Panc1 (cell line): ENCODE measurements at regions not wholly inside any gene's neighbourhood (a gene's known extent, or its start where the extent isn't known, plus 50 kb on each side); places are given as distances from the start of the nearest gene placed in this dataset.

Source experiments
- ATAC-seq: fragments of 200-7000 bp; cut with Tn5 transposase; 2 replicates; pipeline ENCODE4 v1.9.1; 2020; ENCODE audit warnings: mild to moderate bottlenecking, moderate library complexity
- BruUV-seq: library from RNA; stranded (reverse); fragments of 400-500 nt; replicated peaks from 2 replicates; lab custom pipeline; 2021; lab: Mats Ljungman, UMichigan
- CTCF ChIA-PET: fragments of 300-600 bp; sonication (Branson Sonifier 250); formaldehyde crosslinking; loops from one replicate; lab custom pipeline; 2022; ENCODE audit warnings: antibody characterized with exemption; lab: Charles Lee
- POLR2A ChIA-PET: fragments of 300-600 bp; sonication (Branson Sonifier 250); formaldehyde crosslinking; loops from one replicate; lab custom pipeline; 2022; ENCODE audit warnings: antibody characterized with exemption; lab: Charles Lee
- DNase-seq: peaks from one replicate; pipeline ENCODE4 v3.0.0-alpha.2; 2010; ENCODE audit warnings: low read depth, low spot score
- H3K27ac ChIP-seq: 2 replicates; pipeline ENCODE4 v1.5.1; 2011; ENCODE audit warnings: mild to moderate bottlenecking, low read length, inconsistent platforms
- H3K27me3 ChIP-seq: fragments of 200-500 bp; sonication (Bioruptor generic); 2 replicates; pipeline ENCODE4 v1.6.0; 2014; ENCODE audit warnings: low read length, inconsistent platforms; ENCODE audit not compliant: control insufficient read depth, insufficient read depth
- H3K36me3 ChIP-seq: fragments of 200-500 bp; sonication (Bioruptor generic); 2 replicates; pipeline ENCODE4 v1.5.1; 2014; ENCODE audit warnings: inconsistent platforms, mild to moderate bottlenecking, low read length, moderate library complexity; ENCODE audit not compliant: control insufficient read depth, insufficient read depth
- H3K4me1 ChIP-seq: 2 replicates; pipeline ENCODE4 v1.5.1; 2011; ENCODE audit warnings: inconsistent platforms, mild to moderate bottlenecking, low read length, moderate library complexity; ENCODE audit not compliant: control insufficient read depth, insufficient read depth
- H3K4me3 ChIP-seq, 2 experiments: 2 replicates each; pipeline ENCODE4 v1.5.1; 2011 to 2012; ENCODE audit warnings: low read depth in 2 of 2, low read length in 2 of 2, mild to moderate bottlenecking in 2 of 2, inconsistent platforms in 1 of 2, moderate library complexity in 1 of 2
- H3K9me3 ChIP-seq: fragments of 200-500 bp; sonication (Bioruptor generic); 2 replicates; pipeline ENCODE4 v1.5.1; 2014; ENCODE audit warnings: low read depth, mild to moderate bottlenecking, inconsistent platforms, low read length, moderate library complexity; ENCODE audit not compliant: control insufficient read depth, insufficient read depth
- CTCF ChIP-seq: fragments of 450-650 bp; IDR thresholded peaks from 2 replicates; pipeline ENCODE4 v1.5.1; 2017; ENCODE audit warnings: mild to moderate bottlenecking
- POLR2AphosphoS5 ChIP-seq: IDR thresholded peaks from 2 replicates; pipeline ENCODE4 v1.6.1; 2012; ENCODE audit warnings: mild to moderate bottlenecking, low read depth, low read length, moderate library complexity
- REST ChIP-seq, 2 experiments: IDR thresholded peaks; 2 replicates each; pipeline ENCODE4 v1.6.1; 2011 to 2012; ENCODE audit warnings: low read depth in 2 of 2, control low read depth in 1 of 2, low read length in 1 of 2, mild to moderate bottlenecking in 1 of 2, moderate library complexity in 1 of 2; ENCODE audit not compliant: insufficient read depth in 1 of 2
- SIN3A ChIP-seq: IDR thresholded peaks from 2 replicates; pipeline ENCODE4 v1.6.1; 2012; ENCODE audit warnings: low read depth, mild to moderate bottlenecking, low read length, moderate library complexity, borderline replicate concordance; ENCODE audit not compliant: insufficient read depth
- TCF7L2 ChIP-seq: IDR thresholded peaks from 2 replicates; pipeline ENCODE4 v1.6.1; 2011; ENCODE audit warnings: mild to moderate bottlenecking, low read depth, low read length, inconsistent platforms
- in situ Hi-C: cut with HindIII; loops from 2 replicates; pipeline ENCODE4 v1.10.0; 2016; ENCODE audit warnings: low sequenced_read_pairs, low pct_unique_long_range_greater_than_20kb
- intact Hi-C: fragments of 100-400 bp; cut with micrococcal nuclease; formaldehyde crosslinking; loops from one replicate; pipeline ENCODE4 v1.10.0; 2022; ENCODE audit not compliant: unreplicated experiment

GRCh38 chr12:89863968-89864367, 155.3 kb upstream of the ATP2B1 start:
- Histone ChIP-seq H3K4me1 (no peaks in the 10 kb centered on the region), H3K27me3 (no peaks in the 10 kb centered on the region), H3K9me3 (no peaks in the 10 kb centered on the region), H3K27ac (no peak overlapping the region), H3K4me3 (no peak overlapping the region), H3K36me3 (no peaks in the 10 kb centered on the region)
- POLR2A ChIA-PET: interaction anchor here (0.6 kb wide), 1 partner anchor 155 kb away, joined by 4 read pairs; no protein-coding TSS in a partner anchor
- no TSS peak for BruUV-seq
- CTCF ChIA-PET: no interaction called here
- in situ Hi-C loops (no loop called here), intact Hi-C loops (no loop called here)
- DNase-seq (no peak), ATAC-seq (no peak)
- TF ChIP-seq REST (IDR thresholded peaks at IDR 0.05; ENCODE audit: insufficient read depth in 1 of 2, low read depth in 2 of 2, low read length in 1 of 2): no peak
- no peak for TF ChIP-seq CTCF
- no peak for TF ChIP-seq SIN3A
- no peak for TF ChIP-seq POLR2AphosphoS5

- DNase-seq: no peak
- CTCF ChIA-PET: no interaction called here
- in situ Hi-C loops (no loop called here), intact Hi-C loops (no loop called here)
- no peak for ATAC-seq
- no peak for TF ChIP-seq POLR2AphosphoS5
- no peak for TF ChIP-seq TCF7L2
- TF ChIP-seq CTCF: no peak
- TF ChIP-seq REST (IDR thresholded peaks at IDR 0.05; ENCODE audit: insufficient read depth in 1 of 2, low read depth in 2 of 2, low read length in 1 of 2): no peak
- TF ChIP-seq SIN3A: no peak
- no peaks in the 10 kb centered on the region for H3K36me3 ChIP-seq
- no peaks in the 10 kb centered on the region for H3K4me1 ChIP-seq
- H3K27ac ChIP-seq: no peak overlapping the region
- POLR2A ChIA-PET: no interaction called here
- no peak overlapping the region for H3K4me3 ChIP-seq
- no TSS peak for BruUV-seq
- H3K9me3 ChIP-seq: no peaks in the 10 kb centered on the region
- H3K27me3 ChIP-seq: no peaks in the 10 kb centered on the region
Measured at GRCh38 chr12:89863493-89863938, 154.9 kb upstream of the ATP2B1 start.
